H1 (cell line): ENCODE measurements at regions not wholly inside any gene's neighbourhood (a gene's known extent, or its start where the extent isn't known, plus 50 kb on each side); places are given as distances from the start of the nearest gene placed in this dataset.

ENCODE experiments used
- CTCF ChIA-PET: fragments of 300-600 bp; sonication (Branson Sonifier 250); formaldehyde crosslinking; loops from one replicate; lab custom pipeline; 2021; ENCODE audit not compliant: partially characterized antibody; lab: Charles Lee
- POLR2A ChIA-PET: fragments of 300-600 bp; sonication (Branson Sonifier 250); formaldehyde crosslinking; loops from one replicate; lab custom pipeline; 2021; ENCODE audit warnings: inconsistent platforms; ENCODE audit not compliant: partially characterized antibody; lab: Charles Lee
- DNase-seq, 2 experiments: peaks; one replicate each; pipeline versions ENCODE4 v3.0.0 to v3.0.0-alpha.2; 2010 to 2022; ENCODE audit warnings: low spot score in 2 of 2, low read depth in 1 of 2, mixed read lengths in 1 of 2
- FAIRE-seq: peaks from 2 replicates; lab custom pipeline; 2011; peaks lifted over from hg19 to GRCh38; lab: Jason Lieb, UNC
- H2AFZ ChIP-seq: 2 replicates; pipeline ENCODE4 v1.8.1; 2012; ENCODE audit warnings: low read length, inconsistent platforms
- H2AK5ac ChIP-seq: 2 replicates; pipeline ENCODE4 v1.6.1; 2013; ENCODE audit warnings: low read depth, low read length
- H2BK120ac ChIP-seq: replicated peaks from 2 replicates; pipeline ENCODE3; 2013; ENCODE audit warnings: low read depth, low read length, inconsistent platforms
- H2BK12ac ChIP-seq: 2 replicates; pipeline ENCODE4 v1.6.1; 2013; ENCODE audit warnings: low read depth, low read length
- H2BK15ac ChIP-seq: 2 replicates; pipeline ENCODE4 v1.6.1; 2013; ENCODE audit warnings: low read length
- H2BK20ac ChIP-seq: 2 replicates; pipeline ENCODE4 v1.6.1; 2013; ENCODE audit warnings: low read length
- H2BK5ac ChIP-seq: 2 replicates; pipeline ENCODE4 v1.6.1; 2013; ENCODE audit warnings: low read depth, low read length
- H3K14ac ChIP-seq: 2 replicates; pipeline ENCODE4 v1.6.1; 2013; ENCODE audit warnings: inconsistent platforms; ENCODE audit not compliant: insufficient read length
- H3K18ac ChIP-seq: 2 replicates; pipeline ENCODE4 v1.6.1; 2013; ENCODE audit warnings: low read length; ENCODE audit errors: extremely low read depth
- H3K23ac ChIP-seq: 2 replicates; pipeline ENCODE4 v1.6.1; 2013; ENCODE audit warnings: inconsistent platforms; ENCODE audit not compliant: insufficient read length
- H3K23me2 ChIP-seq: 2 replicates; pipeline ENCODE4 v1.6.1; 2013; ENCODE audit warnings: low read depth, low read length
- H3K27ac ChIP-seq: 2 replicates; pipeline ENCODE4 v1.6.1; 2011; ENCODE audit warnings: low read depth, low read length, inconsistent platforms
- H3K27me3 ChIP-seq, 4 experiments: replicated peaks in 1 of 4; 1 replicate in 1 of 4; 2 replicates in 3 of 4; pipeline versions ENCODE4 v1.6.1 to v1.8.1; 2011 to 2013; ENCODE audit warnings: low read length in 3 of 4, mild to moderate bottlenecking in 3 of 4, inconsistent platforms in 2 of 4, mixed read lengths in 2 of 4, moderate library complexity in 1 of 4; ENCODE audit not compliant: control insufficient read depth in 3 of 4, insufficient read depth in 3 of 4; ENCODE audit errors: extremely low read depth in 1 of 4
- H3K36me3 ChIP-seq, 4 experiments: 2 replicates each; pipeline versions ENCODE4 v1.6.1 to v1.8.1; 2011 to 2013; ENCODE audit warnings: mild to moderate bottlenecking in 4 of 4, low read length in 3 of 4, moderate library complexity in 2 of 4, control low read depth in 1 of 4, inconsistent platforms in 1 of 4; ENCODE audit not compliant: insufficient read depth in 4 of 4, control insufficient read depth in 2 of 4
- H3K4ac ChIP-seq: replicated peaks from 2 replicates; pipeline ENCODE3; 2013; ENCODE audit warnings: low read length, low read depth, mixed read lengths, inconsistent platforms; ENCODE audit not compliant: insufficient read length
- H3K4me1 ChIP-seq, 4 experiments: replicated peaks in 1 of 4; 1 replicate in 1 of 4; 2 replicates in 3 of 4; pipeline versions ENCODE4 v1.6.1 to v1.8.1; 2011 to 2013; ENCODE audit warnings: low read length in 3 of 4, inconsistent platforms in 2 of 4, mixed read lengths in 1 of 4; ENCODE audit not compliant: insufficient read depth in 4 of 4, control insufficient read depth in 3 of 4
- H3K4me2 ChIP-seq, 2 experiments: 2 replicates each; pipeline versions ENCODE4 v1.6.1 to v1.8.1; 2011 to 2013; ENCODE audit warnings: low read depth in 2 of 2, low read length in 2 of 2, control low read depth in 1 of 2, inconsistent platforms in 1 of 2, mild to moderate bottlenecking in 1 of 2; ENCODE audit not compliant: insufficient read depth in 1 of 2
- H3K4me3 ChIP-seq, 4 experiments: fragments of 200-600, 300-600 bp in 1 of 4; sonication (generic), shearing (Covaris generic), sonication (Bioruptor Twin) in 1 of 4; 2 replicates each; pipeline versions ENCODE4 v1.5.1 to v1.8.1; 2011 to 2016; ENCODE audit warnings: low read length in 4 of 4, low read depth in 3 of 4, control low read depth in 2 of 4, inconsistent platforms in 2 of 4, mild to moderate bottlenecking in 2 of 4, mixed read lengths in 1 of 4, moderate library complexity in 1 of 4; ENCODE audit not compliant: insufficient read depth in 2 of 4; ENCODE audit errors: extremely low read depth in 1 of 4
- H3K56ac ChIP-seq: replicated peaks from 2 replicates; pipeline ENCODE3; 2013; ENCODE audit warnings: low read depth, mild to moderate bottlenecking, mixed read lengths, low read length, inconsistent platforms; ENCODE audit not compliant: insufficient read length
- H3K79me1 ChIP-seq: 2 replicates; pipeline ENCODE4 v1.6.1; 2013; ENCODE audit warnings: low read depth, low read length, control low read depth
- H3K79me2 ChIP-seq, 2 experiments: 2 replicates each; pipeline versions ENCODE4 v1.6.1 to v1.8.1; 2012 to 2013; ENCODE audit warnings: low read length in 2 of 2, mild to moderate bottlenecking in 2 of 2, inconsistent platforms in 1 of 2; ENCODE audit not compliant: insufficient read depth in 2 of 2, control insufficient read depth in 1 of 2
- H3K9ac ChIP-seq, 4 experiments: replicated peaks in 1 of 4; 1 replicate in 1 of 4; 2 replicates in 3 of 4; pipeline versions ENCODE4 v1.6.1 to v1.8.1; 2011 to 2013; ENCODE audit warnings: low read depth in 3 of 4, low read length in 3 of 4, control low read depth in 2 of 4, mild to moderate bottlenecking in 2 of 4, moderate library complexity in 2 of 4, inconsistent platforms in 1 of 4; ENCODE audit errors: extremely low read depth in 1 of 4
- H3K9me3 ChIP-seq, 2 experiments: 2 replicates each; pipeline versions ENCODE4 v1.6.1 to v1.8.1; 2012 to 2013; ENCODE audit warnings: mild to moderate bottlenecking in 2 of 2, moderate library complexity in 2 of 2, control low read depth in 1 of 2, inconsistent platforms in 1 of 2, low read depth in 1 of 2, low read length in 1 of 2, mixed read lengths in 1 of 2; ENCODE audit not compliant: insufficient read depth in 2 of 2
- H4K20me1 ChIP-seq, 2 experiments: replicated peaks in 1 of 2; 2 replicates each; pipeline versions ENCODE3 to v1.8.1; 2011 to 2013; ENCODE audit warnings: inconsistent platforms in 2 of 2, low read length in 2 of 2, mild to moderate bottlenecking in 1 of 2; ENCODE audit not compliant: insufficient read depth in 2 of 2, control insufficient read depth in 1 of 2
- H4K5ac ChIP-seq: 2 replicates; pipeline ENCODE4 v1.6.1; 2013; ENCODE audit warnings: low read length, low read depth, mixed read lengths, inconsistent platforms; ENCODE audit not compliant: insufficient read length
- H4K8ac ChIP-seq: 2 replicates; pipeline ENCODE4 v1.8.0; 2013; ENCODE audit warnings: mild to moderate bottlenecking, moderate library complexity, low read length, inconsistent platforms; ENCODE audit not compliant: insufficient read depth; ENCODE audit errors: extremely low read depth
- H4K91ac ChIP-seq: replicated peaks from 2 replicates; pipeline ENCODE3; 2013; ENCODE audit warnings: low read length, mixed read lengths, inconsistent platforms; ENCODE audit not compliant: insufficient read length
- EGR1 ChIP-seq: IDR thresholded peaks from 2 replicates; pipeline ENCODE4 v1.6.1; 2011; ENCODE audit warnings: low read depth, low read length, borderline replicate concordance
- JUND ChIP-seq: IDR thresholded peaks from 2 replicates; pipeline ENCODE4 v1.6.1; 2011; ENCODE audit warnings: mild to moderate bottlenecking, improper control_type of control experiment, low read length
- MAFK ChIP-seq: IDR thresholded peaks from 2 replicates; pipeline ENCODE4 v1.6.1; 2012; ENCODE audit warnings: low read depth, mild to moderate bottlenecking, improper control_type of control experiment, low read length
- TCF12 ChIP-seq: IDR thresholded peaks from 2 replicates; pipeline ENCODE4 v1.6.1; 2011; ENCODE audit warnings: low read depth, mild to moderate bottlenecking, low read length
- WGBS, 2 experiments: shearing (Covaris generic) in 1 of 2; methylation state at CpG; one replicate each; pipeline versions ENCODE4 v1.1.6 to v1.1.7; 2013 to 2015; ENCODE audit warnings: low lambda C conversion rate in 2 of 2, mixed read lengths in 2 of 2, inconsistent platforms in 1 of 2, low coverage in 1 of 2, missing lambda C conversion rate in 1 of 2; ENCODE audit not compliant: insufficient replicate concordance in 2 of 2, insufficient coverage in 1 of 2, insufficient read length in 1 of 2; ENCODE audit errors: extremely low coverage in 1 of 2, missing lambda C conversion rate in 1 of 2; 5-methylcytosine and 5-hydroxymethylcytosine counted together

DNA sequence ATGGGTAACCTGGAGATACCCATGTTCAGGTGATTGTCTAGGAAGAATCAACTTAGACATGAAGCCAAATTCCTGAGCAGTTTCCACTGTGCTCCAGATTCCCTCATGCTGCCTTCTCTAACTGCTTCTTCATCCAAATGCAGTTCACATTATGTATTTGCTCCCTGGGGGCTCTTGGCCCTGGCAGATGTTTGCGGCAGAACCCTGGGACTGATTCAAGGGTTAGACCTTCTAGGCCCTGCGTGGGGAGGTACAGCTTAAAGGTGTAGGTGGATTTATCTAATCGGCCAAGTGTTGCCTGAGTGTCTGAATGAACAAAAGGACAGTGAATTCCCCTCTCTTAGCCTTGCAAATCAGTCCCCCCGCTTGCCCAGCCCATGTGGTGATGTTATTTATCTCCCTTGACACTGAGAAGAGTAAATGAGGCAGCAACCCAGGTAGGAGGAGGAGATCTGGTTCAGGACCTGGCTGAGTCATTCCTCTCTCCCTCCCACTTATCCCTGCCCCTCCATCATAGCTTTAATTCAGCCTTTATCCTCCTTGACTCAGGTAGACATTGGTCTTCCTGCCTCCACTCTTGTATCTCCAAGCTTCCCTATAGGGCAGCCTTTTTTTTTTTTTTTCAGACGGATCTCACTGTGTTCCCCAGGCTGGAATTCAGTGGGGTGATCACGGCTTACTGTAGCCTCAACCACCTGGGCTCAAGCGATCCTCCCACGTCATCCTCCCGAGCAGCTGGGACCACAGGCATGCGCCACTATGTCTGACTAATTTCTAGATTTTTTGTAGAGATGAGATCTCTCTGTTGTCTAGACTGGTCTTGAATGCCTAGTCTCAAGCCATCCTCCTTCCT lies 54.8 kb downstream of the MAGEF1 start:
- Histone ChIP-seq H4K20me1 (no peaks in the 10 kb centered on the region), H3K14ac (no peak overlapping the region), H2BK15ac (peak overlapping the region; percentile 50; the same call in 1 of the 2 replicates), H4K8ac (no peak overlapping the region), H4K5ac (no peak overlapping the region), H3K23me2 (no peaks in the 10 kb centered on the region; the same call in 1 of the 2 replicates), H3K79me2 (no peaks in the 10 kb centered on the region), H3K4me1 (peaks cover 14 to 33% (median 21%) of the 10 kb centered on the region in 4 experiments), H2BK5ac (no peak overlapping the region), H3K27me3 (no peaks in the 10 kb centered on the region; a peak in 1 of 7 replicates), H2AFZ (peak overlapping the region; percentile 14; the same call in 1 of the 2 replicates), H3K79me1 (no peaks in the 10 kb centered on the region), H3K9me3 (no peaks in the 10 kb centered on the region), H3K23ac (no peak overlapping the region), H2BK20ac (0 out of 2 replicates have a peak overlapping the region, but pooled peaks have one; percentile 93), H3K4ac (no peak overlapping the region), H4K91ac (peak overlapping the region; percentile 44), H2AK5ac (0 out of 2 replicates have a peak overlapping the region, but pooled peaks have one; percentile 65), H3K4me2 (peak overlapping the region; percentile 9 to 47; a peak in 3 of 4 replicates), H3K18ac (peak overlapping the region; percentile 72), H3K27ac (no peak overlapping the region), H3K56ac (no peak overlapping the region), H3K9ac (no peak overlapping the region), H2BK12ac (peak overlapping the region; percentile 39; the same call in 1 of the 2 replicates), H2BK120ac (no peak overlapping the region), H3K36me3 (no peaks in the 10 kb centered on the region), H3K4me3 (no peak overlapping the region)
- FAIRE-seq = peak; percentile 80
- 75% methylated on average over 9 of the region's 10 CpGs; no CpG with 5 or more reads in 1 of the 2 experiments for WGBS, 2 experiments
- ChIA-PET POLR2A (interaction anchor here (0.6 to 1.7 kb wide), 2 partner anchors 19 to 55 kb away, joined by 3 to 5 read pairs; partner anchors contain the start of gene MAGEF1), CTCF (interaction anchor here (0.7 to 1.4 kb wide), 6 partner anchors 8 to 96 kb away, joined by 3 to 4 read pairs (median 3); partner anchors contain the start of gene EPHB3)
- peak; percentile 24; the same call in 1 of the 2 replicates for TF ChIP-seq MAFK
- TF ChIP-seq JUND = 0 out of 2 replicates have a peak, but pooled peaks have one; percentile 11
- TF ChIP-seq EGR1 = peak; percentile 18; the same call in 1 of the 2 replicates
- no peak for TF ChIP-seq TCF12
- DNase-seq = no peak
